ENCODE measurements at regions not wholly inside any gene's neighbourhood (a gene's known extent, or its start where the extent isn't known, plus 50 kb on each side); places are given as distances from the start of the nearest gene placed in this dataset.
"Not testable (repeated sequence)": the region's sequence is repeated elsewhere in the genome, so short reads cannot be mapped to it uniquely, and the experiment has no call there.

DNA sequence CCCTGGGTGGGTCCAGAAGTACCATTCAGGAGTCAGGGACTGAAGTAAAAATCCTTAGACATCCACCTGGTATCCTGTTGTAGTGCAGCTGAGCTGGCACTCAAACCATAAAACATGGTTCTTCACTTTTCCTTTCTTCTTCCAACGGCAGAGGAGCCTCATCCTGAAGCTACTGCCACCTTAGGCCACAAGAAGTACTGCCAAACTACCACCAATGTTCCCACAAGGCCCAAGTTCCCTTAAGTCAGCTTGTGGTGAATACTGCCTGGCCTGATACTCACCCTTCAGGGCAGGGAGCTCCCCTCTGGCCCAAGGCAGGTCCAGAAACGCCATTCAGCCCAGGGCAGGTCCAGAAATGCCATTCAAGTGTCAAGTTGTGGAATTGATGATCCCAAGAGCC is 1053.4 kb upstream of the CITED2 start:
- no peak for DNase-seq (ENCODE audit: low spot score)

DNA sequence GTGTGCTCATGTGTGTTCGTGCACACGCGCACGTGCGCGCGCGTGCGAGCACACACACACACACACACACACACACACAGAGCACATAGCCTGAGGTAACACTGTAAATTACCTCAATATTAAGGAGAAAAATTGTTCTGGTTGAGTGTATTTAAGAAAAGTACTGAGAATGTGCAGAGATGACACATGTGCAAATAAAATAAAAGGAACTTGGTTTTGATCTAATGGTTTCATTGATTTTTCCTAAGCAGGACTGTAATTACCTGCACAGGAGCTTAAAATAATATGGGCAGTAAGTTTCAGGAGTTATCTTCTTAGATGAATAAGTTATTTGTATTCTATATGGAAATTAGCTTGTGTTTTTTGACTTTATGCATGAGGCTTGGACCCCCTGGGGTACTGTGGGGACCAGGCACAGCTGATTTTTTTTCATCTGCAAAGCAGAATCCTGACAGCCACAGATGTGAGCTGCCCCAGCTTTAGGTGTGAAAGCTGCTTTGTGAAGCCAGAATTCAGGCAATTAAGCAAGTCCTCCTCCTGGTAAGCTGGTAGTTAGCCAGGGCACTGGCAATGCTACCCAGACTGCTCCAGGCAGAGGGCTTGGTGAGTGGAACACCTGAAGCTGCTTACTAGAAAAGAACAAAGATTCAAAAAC is 1040.6 kb upstream of the CITED2 start:
- DNase-seq (ENCODE audit: low spot score), result no peak

DNA sequence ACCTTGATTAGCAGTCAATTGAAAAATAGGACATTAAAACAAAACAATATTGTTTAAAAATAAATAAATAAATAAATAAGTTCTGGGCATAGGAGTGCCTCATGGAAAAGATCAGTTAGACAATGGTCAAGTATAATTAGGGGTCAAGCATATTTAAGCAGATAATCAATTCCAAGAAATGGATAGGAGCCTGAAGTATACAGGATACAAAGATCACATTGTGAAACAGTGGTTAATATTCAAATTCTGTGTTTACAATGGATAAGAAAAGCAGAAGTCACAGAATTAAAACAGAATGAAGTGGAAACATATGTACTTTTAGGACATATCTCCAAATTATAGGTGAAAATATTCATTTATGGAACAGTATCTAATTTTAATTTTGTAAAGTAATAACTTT is 1028.6 kb upstream of the CITED2 start:
- DNase-seq (ENCODE audit: low spot score), result no peak

DNA sequence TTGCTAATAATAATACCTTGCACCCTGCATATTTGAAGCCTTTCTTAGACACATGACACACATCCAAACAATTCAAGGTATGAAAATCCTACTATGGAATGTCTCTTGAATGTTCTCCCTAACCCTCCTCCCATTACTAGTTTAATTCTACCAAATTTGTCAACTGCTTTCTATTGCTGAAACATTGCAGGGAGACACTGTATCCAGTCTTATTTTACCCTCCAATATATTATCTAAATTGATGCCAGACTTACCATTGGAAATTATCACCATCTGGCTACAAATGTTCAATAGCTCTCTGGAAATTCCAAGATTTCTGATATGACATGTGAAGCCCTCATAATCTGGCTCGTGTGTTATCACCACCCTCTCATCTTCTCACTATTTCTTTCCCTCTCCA is 1027.3 kb upstream of the CITED2 start:
- DNase-seq (ENCODE audit: low spot score), result no peak

DNA sequence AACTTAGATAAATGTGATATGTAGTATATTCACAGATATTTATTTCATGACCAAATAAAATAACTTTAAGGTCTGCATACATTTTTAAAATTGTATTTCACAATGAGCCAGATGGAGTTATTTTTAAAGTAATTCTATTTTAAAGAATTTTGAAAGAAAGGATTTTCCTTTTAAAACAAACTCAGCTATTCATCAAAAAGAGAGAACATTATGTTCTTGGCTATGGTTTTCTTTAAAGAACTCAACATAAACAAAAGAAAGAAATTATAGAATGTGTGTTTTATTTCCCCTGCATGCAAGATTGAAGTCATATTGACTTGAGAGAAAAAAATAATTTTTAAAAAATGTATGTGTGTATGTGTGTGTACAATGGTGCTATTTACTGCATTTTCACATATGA is 1023.6 kb upstream of the CITED2 start:
- no peak for DNase-seq (ENCODE audit: low spot score)

DNA sequence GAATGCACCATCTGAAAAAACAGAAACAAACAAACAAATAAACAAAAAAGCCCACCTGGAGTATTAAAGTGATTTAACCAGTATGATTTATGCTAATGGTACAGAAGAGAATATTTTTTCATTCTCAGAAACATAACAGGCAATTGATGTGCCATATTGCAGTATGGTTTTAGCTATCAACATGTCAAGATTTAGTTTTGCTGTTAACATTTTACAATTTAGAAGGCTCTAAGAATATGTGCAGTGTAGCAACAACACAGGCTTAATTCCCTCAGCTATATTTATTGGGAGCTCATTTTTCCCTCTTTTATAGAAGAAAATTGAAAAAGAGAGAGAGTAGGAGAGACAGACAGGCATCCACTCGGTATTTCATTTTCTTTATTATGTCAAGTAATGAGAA is 1022.7 kb upstream of the CITED2 start:
- no peak for DNase-seq (ENCODE audit: low spot score)

DNA sequence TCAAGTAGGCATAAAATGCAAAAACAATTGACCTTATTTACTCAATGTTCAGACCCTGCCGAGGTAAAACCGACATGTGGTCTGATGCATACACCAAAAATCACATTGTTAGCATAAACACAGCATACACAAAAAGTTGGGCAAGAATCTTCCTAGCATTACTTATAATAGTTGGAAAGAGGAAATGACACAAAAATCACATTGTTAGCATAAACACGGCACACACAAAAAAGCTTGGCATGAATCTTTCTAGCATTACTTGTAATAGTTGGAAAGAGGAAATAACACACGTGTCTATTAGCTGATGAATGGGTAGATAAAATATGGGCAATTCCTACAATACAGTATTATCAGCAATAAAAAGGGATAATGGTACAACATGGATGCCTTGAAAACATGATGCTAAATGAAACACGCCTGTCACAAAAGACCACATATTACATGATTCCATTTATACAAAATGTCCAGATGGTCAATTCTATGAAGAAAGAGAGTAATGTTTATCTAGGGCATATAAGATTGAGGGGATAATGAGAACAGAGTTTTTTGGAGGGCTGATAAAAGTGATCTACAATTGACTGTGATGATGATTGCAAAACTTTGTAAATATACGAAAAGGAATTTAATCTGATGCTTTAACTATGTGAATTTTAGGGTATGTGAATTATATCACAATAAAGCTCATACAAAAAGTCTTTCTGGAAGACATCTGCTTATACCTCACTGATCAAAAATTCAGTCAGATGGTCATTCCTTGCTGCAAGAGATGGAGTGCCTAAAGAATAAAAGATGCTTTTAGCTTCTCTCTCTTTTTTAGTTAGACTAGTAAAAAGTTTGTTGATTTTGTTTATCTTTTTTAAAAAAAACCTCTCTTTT is 1019.5 kb upstream of the CITED2 start:
- no peak for DNase-seq (ENCODE audit: low spot score)

DNA sequence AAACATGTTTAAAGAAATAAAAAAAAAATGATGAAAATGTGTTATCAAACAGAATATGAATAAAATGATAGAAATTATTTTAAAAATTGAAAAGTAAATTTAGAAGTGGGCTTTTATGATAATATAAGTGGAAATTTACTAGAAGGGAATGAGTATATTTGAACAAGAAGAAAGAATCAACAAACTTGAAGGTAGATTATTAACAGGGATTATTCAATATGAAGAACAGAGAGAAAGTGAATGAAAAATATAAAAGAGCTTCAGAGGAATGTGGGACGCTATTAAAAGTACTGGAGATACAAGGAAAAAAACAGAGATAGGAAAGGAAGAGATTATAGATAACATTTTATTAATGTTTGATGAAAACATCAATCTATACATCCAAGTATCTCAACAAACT is 1014.4 kb upstream of the CITED2 start:
- DNase-seq (ENCODE audit: low spot score), result no peak

DNA sequence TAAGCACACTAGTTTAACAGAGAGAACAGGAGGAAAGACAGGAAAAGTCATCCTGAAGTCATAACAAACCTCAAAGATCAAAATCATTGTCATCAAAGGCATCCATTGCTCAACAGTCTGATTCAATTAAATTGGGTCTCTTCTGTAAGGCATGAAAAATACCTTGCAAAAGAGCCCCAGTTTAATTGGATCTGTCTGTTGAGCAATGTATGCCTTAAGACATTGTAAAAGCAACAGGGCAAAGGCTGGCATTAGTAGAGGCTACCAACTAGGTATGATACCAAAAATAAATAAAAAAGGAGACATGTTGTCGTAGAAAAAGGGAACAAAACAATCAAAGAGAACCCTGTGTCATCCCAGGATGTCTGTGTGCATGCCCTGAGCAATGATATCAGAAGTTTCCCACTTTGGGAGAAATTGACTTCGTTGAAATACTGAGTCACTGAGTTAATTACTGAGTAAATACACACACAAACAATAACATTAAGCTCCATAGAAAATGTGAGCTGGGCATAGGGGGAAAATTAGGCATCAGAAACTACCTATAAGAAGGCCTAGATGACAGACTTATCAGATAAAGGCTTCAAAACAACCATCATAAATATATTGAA is 1013.8 kb upstream of the CITED2 start:
- no peak for DNase-seq (ENCODE audit: low spot score)

DNA sequence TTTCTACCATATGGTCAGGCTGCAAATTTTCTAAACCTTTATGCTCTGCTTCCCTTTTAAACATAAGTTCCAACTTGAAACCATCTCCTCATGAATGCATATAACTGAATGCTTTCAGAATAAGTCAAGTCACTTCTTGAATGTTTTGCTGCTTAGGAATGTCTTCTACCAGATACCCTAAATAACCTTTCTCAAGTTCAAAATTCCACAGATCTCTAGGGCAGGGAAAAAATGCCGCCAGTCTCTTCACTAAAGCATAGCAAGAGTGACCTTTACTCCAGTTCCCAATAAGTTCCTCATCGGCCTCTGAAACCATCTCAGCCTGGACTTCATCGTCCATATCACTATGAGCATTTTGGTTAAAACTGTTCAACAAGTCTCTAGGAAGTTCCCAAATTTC is 1011.2 kb upstream of the CITED2 start:
- DNase-seq (ENCODE audit: low spot score), result no peak

DNA sequence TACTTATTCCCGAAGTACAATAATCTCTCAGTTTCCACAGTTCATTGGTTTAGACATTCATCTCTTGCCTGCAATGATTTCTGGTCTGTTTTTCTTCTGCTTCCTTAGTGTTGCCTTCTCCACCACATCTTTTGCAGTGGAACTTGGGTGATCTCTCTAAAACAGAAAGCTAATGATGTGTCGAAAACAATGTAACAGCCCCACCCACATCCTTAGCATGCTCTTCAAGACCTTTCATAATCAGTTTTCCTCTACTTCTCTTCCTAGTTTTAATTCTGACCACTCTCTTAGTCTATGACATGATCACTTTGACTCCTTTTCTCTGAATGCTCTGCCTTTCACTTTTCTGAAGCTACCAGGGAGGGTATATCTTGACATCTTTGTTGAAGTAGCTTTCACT is 1007.9 kb upstream of the CITED2 start:
- no peak for DNase-seq (ENCODE audit: low spot score)

DNA sequence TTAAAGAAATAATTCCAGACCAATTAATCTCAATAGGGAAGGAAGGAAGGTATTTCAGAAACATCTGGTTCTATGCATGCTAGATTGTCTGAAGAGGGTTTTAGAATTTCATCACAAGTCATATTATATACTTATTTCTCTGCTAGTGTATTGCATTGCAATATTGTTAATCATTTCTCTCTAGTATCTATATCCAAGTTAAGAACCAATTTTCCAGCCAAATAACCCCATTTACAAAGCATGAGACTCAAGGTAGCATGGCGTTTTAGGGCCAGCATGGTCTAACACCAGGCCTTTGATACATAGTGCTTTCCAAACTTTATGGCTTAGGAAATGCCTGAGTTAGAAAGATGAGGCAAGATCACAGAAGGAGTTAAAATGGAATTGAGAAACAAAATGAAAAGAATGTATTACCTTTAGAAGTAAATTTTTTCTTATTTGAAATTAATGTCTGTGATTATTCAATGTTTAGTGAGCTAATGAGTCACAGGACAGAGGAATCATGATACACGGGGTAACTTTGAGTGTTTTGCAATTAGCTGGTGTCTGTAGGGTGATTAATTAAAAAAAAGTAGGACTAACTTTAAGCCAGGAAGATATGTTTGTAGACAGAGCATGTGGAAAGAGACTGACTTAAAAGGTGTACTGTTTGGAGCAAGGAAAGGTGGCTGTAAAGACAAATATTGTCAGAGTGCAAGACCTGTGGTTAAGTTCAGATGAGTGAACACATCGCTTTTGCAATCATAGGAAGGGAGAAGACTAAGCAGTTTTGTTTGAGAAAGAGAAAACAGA is 1006.2 kb upstream of the CITED2 start:
- DNase-seq (ENCODE audit: low spot score), result no peak

DNA sequence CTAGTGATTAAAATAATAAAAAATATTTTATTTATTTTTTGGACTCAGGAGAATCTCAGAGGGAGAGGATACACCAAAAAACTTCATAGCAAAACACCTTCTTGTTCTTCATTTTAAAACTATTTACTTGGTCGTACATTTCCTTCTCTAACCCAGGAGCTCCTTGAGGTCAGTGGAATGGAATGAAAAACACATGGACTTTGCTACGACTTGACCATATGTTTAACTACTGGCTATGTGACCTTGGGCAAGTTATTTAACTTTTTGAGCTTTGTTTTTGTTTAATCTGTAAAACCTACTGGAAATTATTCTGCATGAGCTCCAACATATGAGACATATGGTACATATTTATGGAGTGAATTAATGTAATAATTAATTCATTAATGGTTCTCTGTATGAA is 1005.5 kb upstream of the CITED2 start:
- DNase-seq (ENCODE audit: low spot score), result no peak

DNA sequence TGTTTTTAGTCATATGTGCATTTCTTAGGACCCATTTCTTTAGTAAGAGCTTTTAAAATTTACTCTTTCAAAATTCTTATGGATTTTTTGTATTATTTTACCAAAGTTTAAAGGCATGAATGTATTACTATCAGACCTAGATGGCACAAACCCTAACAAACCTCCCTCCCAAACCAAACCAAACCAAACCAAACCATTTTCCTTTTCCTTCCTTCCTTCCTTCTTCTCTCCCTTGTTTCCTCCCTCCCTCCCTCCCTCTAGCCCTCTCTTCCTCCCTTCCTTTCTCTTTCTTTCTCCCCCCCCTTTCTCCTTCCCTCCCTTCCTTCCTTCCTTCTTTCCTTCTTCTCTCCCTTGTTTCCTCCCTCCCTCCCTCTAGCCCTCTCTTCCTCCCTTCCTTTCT is 1001.8 kb upstream of the CITED2 start:
- DNase-seq (ENCODE audit: low spot score), result no peak

DNA sequence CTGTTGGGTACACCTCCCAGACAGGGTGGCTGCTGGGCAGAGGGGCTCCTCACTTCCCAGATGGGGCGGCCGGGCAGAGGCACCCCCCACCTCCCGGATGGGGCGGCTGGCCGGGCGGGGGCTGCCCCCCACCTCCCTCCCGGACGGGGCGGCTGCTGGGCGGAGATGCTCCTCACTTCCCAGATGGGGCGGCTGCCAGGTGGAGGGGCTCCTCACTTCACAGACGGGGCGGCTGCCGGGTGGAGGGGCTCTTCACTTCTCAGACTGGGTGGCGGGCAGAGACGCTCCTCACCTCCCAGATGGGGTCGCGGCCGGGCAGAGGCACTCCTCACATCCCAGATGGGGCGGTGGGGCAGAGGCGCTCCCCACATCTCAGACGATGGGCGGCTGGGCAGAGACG is 999.3 kb upstream of the CITED2 start:
- not testable (repeated sequence) for DNase-seq (ENCODE audit: low spot score)

DNA sequence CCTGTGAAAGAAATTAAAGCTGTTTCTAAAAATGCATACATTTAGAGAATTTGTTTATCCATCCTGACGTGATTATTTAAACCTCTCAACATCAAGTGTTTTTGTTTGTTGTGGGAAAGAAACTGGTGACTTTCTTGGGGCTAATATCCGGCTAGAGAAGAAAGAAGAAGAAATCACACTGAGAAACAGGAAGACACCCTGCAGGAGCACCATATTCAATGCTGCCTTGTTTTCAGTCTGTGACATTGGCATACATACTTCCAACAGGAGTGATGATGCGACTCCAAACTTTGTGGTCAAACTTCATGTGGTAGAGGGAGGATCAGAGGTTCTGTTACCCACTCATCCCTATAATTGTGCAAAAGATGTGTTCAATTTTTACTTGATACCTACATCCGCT is 997.6 kb upstream of the CITED2 start:
- no peak for DNase-seq (ENCODE audit: low spot score)

DNA sequence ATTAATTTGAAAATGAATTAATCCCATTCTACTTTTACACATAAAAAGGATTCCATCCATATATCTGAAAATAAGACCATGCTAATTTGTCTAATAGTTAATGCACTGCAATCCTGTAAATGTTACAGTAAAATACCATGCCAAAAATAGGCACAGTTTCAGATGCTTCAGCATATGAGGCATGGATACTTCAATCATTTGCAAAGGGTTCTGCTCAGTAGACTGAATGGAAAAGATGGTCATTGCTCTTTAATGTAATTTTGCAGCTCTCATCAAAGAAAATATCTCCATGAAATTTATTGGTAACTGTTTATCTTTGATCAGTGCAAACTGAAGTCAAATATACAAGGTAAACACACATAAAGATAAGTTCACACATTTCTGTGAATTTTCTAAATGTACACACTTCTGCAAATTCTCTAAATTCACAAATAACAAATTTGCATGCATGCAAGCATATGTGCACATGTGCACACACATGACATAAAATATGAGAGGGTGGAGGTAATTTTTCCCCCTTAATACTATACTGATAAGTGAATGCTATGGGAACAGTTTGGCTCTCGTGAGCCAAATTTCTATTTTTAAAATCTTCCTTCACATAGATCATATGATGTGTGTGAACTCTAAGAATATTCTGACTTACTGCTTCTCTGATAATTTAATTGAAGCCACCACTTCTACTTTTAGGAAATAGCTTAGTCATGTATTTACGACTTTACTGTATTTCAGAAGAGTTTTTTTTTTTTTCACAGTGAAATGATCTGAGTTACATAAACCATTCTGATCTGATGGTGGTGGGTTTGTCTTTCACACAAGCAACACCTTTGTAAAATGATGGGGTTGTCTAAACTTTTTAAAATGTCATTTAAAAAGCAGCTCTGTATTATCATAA is 996.8 kb upstream of the CITED2 start:
- no peak for DNase-seq (ENCODE audit: low spot score)

DNA sequence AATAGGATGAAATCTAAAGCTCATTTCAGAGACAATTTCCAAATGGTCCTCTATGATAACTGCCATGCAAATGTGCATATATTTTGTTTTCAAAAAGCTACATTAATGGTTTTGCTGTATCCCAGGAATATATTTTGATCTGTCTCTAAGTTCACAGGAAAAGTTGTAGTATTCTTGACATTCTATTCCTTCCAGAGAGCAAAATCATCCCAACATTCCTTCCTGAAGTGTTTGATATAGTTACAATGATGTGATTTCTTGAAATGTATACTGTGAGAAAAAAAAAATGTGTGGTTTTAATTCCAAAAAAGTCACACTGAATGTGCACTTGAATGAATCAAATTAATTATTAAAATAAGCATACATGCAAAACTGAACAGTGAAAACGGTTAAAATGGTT is 996.0 kb upstream of the CITED2 start:
- no peak for DNase-seq (ENCODE audit: low spot score)

DNA sequence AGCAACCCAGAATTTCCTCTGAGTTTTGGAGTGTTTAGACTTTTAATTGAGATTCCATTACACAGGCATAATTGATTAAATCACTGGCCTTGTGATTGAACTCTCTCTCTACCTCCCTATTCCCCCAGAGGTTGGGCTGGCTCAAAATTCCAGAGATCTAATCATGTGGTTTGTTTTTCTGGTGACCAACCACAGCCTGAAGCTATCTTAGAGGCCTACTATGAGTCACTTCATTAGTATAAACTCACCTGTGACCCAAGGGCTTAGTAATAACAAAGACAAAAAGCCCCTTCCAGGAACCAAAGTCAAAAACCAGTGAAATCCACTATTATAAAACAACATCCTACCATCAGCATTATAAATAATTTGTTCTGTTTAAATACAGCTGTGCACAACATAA is 992.5 kb upstream of the CITED2 start:
- no peak for DNase-seq (ENCODE audit: low spot score)

DNA sequence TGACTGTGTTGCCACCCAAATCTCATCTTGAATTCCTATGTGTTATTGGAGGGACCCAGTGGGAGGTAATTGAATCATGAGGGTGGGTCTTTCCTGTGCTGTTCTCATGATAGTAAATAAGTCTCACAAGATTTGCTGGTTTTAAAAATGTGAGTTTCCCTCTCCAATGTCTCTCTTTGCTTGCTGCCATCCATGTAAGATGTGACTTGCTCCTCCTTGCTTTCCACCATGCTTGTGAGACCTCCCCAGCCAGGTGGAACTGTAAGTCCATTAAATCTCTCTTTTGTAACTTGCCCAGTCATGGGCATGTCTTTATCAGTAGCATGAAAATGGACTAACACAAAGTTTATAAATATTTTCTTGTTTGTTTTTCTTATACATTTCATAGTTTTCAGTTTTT is 990.5 kb upstream of the CITED2 start:
- no peak for DNase-seq (ENCODE audit: low spot score)

DNA sequence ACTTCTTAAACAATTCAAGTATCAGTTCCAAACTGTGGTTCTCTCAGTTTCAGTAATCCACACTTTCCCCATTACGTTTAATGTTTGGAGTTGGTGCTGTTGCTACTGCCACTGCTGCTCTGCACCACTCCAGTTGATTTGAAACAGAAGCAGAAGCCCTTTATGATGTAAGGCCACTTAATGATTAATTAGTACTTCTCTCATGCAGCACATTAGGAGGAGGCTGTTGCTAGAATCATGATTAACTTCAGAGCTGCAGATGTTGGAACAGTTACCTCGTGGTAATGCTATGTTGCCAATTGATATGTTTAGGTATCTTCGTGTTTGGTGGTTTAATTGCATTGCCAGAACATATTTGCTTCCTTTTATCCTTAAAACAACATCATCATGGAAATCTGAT is 986.2 kb upstream of the CITED2 start:
- no peak for DNase-seq (ENCODE audit: low spot score)
